HCT116 (cell line): ENCODE measurements at regions not wholly inside any gene's neighbourhood (a gene's known extent, or its start where the extent isn't known, plus 50 kb on each side); places are given as distances from the start of the nearest gene placed in this dataset.

Source experiments
- ATAC-seq: fragments of 200-7000 bp; cut with Tn5 transposase; 2 replicates; pipeline ENCODE4 v1.9.1; 2020; ENCODE audit warnings: mild to moderate bottlenecking, moderate library complexity
- BruUV-seq: library from RNA; stranded (reverse); fragments of 400-500 nt; replicated peaks from 2 replicates; lab custom pipeline; 2021; lab: Mats Ljungman, UMichigan
- CTCF ChIA-PET: fragments of 300-600 bp; sonication (Branson Sonifier 250); formaldehyde crosslinking; loops from one replicate; lab custom pipeline; 2021; ENCODE audit warnings: antibody characterized with exemption; lab: Charles Lee
- POLR2A ChIA-PET: fragments of 300-600, 350-600 bp; sonication (Branson Sonifier 250); formaldehyde crosslinking; loops from one replicate; lab custom pipeline; 2021; ENCODE audit warnings: antibody characterized with exemption; lab: Charles Lee
- RAD21 ChIA-PET, 2 experiments: fragments of 300-600 bp; sonication (Branson Sonifier 250); formaldehyde crosslinking; loops; one replicate each; lab custom pipeline; 2023; ENCODE audit warnings: low total read pairs in 2 of 2; ENCODE audit not compliant: uncharacterized antibody in 2 of 2, unreplicated experiment in 2 of 2, low non-redundant PET in 1 of 2; lab: Charles Lee
- DNase-seq: peaks from one replicate; pipeline ENCODE4 v3.0.0-alpha.2; 2010; ENCODE audit warnings: low read depth, low spot score
- H2AFZ ChIP-seq: fragments of 200-600 bp; shearing (Covaris generic), sonication (generic); 2 replicates; pipeline ENCODE4 v1.6.1; 2017; ENCODE audit warnings: low read depth, mixed run types, mixed read lengths, antibody characterized with exemption, low read length; ENCODE audit not compliant: poor library complexity, severe bottlenecking
- H3K27ac ChIP-seq: 2 replicates; pipeline ENCODE4 v1.5.1; 2012; ENCODE audit warnings: low read depth, low read length
- H3K27me3 ChIP-seq: fragments of 200-600 bp; sonication (generic); 2 replicates; pipeline ENCODE4 v1.6.1; 2016; ENCODE audit warnings: mixed run types, low read length, mixed read lengths; ENCODE audit not compliant: insufficient read depth
- H3K36me3 ChIP-seq, 2 experiments: fragments of 200-500 bp in 1 of 2; fragments of 200-600 bp in 1 of 2; sonication (Bioruptor generic) in 1 of 2; sonication (generic) in 1 of 2; 2 replicates each; pipeline versions ENCODE4 v1.5.1 to v1.6.1; 2014 to 2016; ENCODE audit warnings: low read length in 2 of 2, inconsistent platforms in 1 of 2, mixed read lengths in 1 of 2, mixed run types in 1 of 2; ENCODE audit not compliant: insufficient read depth in 2 of 2, control insufficient read depth in 1 of 2
- H3K4me1 ChIP-seq, 2 experiments: fragments of 200-600 bp in 1 of 2; sonication (generic) in 1 of 2; 2 replicates each; pipeline versions ENCODE4 v1.5.1 to v1.6.1; 2012 to 2017; ENCODE audit warnings: low read length in 2 of 2, inconsistent platforms in 1 of 2, mild to moderate bottlenecking in 1 of 2, mixed read lengths in 1 of 2, mixed run types in 1 of 2, moderate library complexity in 1 of 2; ENCODE audit not compliant: insufficient read depth in 2 of 2, control insufficient read depth in 1 of 2
- H3K4me2 ChIP-seq: fragments of 200-600 bp; sonication (generic); 2 replicates; pipeline ENCODE4 v1.6.1; 2017; ENCODE audit warnings: mixed run types, low read length, mixed read lengths
- H3K4me3 ChIP-seq, 2 experiments: fragments of 200-600 bp in 1 of 2; sonication (generic) in 1 of 2; replicated peaks in 1 of 2; 2 replicates each; pipeline ENCODE4 v1.5.1; 2011 to 2016; ENCODE audit warnings: low read length in 2 of 2, control low read depth in 1 of 2, low read depth in 1 of 2, mild to moderate bottlenecking in 1 of 2, mixed read lengths in 1 of 2, mixed run types in 1 of 2
- H3K79me2 ChIP-seq: fragments of 200-600 bp; sonication (generic); 2 replicates; pipeline ENCODE4 v1.6.1; 2017; ENCODE audit warnings: mild to moderate bottlenecking, mixed run types, low read length, moderate library complexity, mixed read lengths; ENCODE audit not compliant: insufficient read depth
- H3K9ac ChIP-seq: fragments of 200-600 bp; sonication (generic); 2 replicates; pipeline ENCODE4 v1.6.1; 2016; ENCODE audit warnings: low read length, mixed read lengths
- H3K9me2 ChIP-seq: fragments of 200-600 bp; sonication (generic), shearing (Covaris generic); 2 replicates; pipeline ENCODE4 v1.6.1; 2017; ENCODE audit warnings: mixed run types, mild to moderate bottlenecking, moderate library complexity; ENCODE audit not compliant: insufficient read depth
- H3K9me3 ChIP-seq, 2 experiments: fragments of 200-500 bp in 1 of 2; fragments of 200-600 bp in 1 of 2; sonication (Bioruptor generic) in 1 of 2; sonication (generic) in 1 of 2; 2 replicates each; pipeline ENCODE4 v1.6.1; 2014 to 2017; ENCODE audit warnings: low read length in 2 of 2, mixed read lengths in 2 of 2, inconsistent platforms in 1 of 2, low read depth in 1 of 2, mild to moderate bottlenecking in 1 of 2, mixed run types in 1 of 2, moderate library complexity in 1 of 2; ENCODE audit not compliant: control insufficient read depth in 1 of 2, insufficient read depth in 1 of 2
- H4K20me1 ChIP-seq: fragments of 200-600 bp; sonication (generic), shearing (Covaris generic); 2 replicates; pipeline ENCODE4 v1.6.1; 2017; ENCODE audit warnings: mixed run types, mild to moderate bottlenecking, moderate library complexity; ENCODE audit not compliant: insufficient read depth
- ATF3 ChIP-seq: IDR thresholded peaks from 2 replicates; pipeline ENCODE4 v1.6.1; 2012
- CBX3 ChIP-seq: IDR thresholded peaks from 2 replicates; pipeline ENCODE4 v1.6.1; 2012; ENCODE audit warnings: low read depth
- CEBPB ChIP-seq: IDR thresholded peaks from 2 replicates; pipeline ENCODE4 v1.6.1; 2012; ENCODE audit warnings: low read depth
- CTCF ChIP-seq, 3 experiments: fragments of 200-600 bp in 1 of 3; sonication (generic) in 1 of 3; IDR thresholded peaks in 2 of 3; conservative IDR thresholded peaks in 1 of 3; 2 replicates each; pipeline ENCODE4 v1.5.1; 2012 to 2017; ENCODE audit warnings: low read depth in 2 of 3, low read length in 2 of 3, antibody characterized with exemption in 1 of 3, borderline replicate concordance in 1 of 3, control low read depth in 1 of 3, mild to moderate bottlenecking in 1 of 3, mixed read lengths in 1 of 3, mixed run types in 1 of 3, moderate library complexity in 1 of 3; ENCODE audit not compliant: insufficient read depth in 1 of 3
- EGR1 ChIP-seq: IDR thresholded peaks from 2 replicates; pipeline ENCODE4 v1.6.1; 2012; ENCODE audit warnings: low read depth
- ELF1 ChIP-seq: IDR thresholded peaks from 2 replicates; pipeline ENCODE4 v1.6.1; 2012; ENCODE audit warnings: low read depth, borderline replicate concordance
- EZH2 ChIP-seq: fragments of 200-600 bp; sonication (generic); IDR thresholded peaks from 2 replicates; pipeline ENCODE4 v1.6.1; 2017; ENCODE audit warnings: antibody characterized with exemption, mixed run types
- FOSL1 ChIP-seq: IDR thresholded peaks from 2 replicates; pipeline ENCODE4 v1.6.1; 2012; ENCODE audit warnings: low read depth
- MAX ChIP-seq: IDR thresholded peaks from 2 replicates; pipeline ENCODE4 v1.6.1; 2012
- POLR2A ChIP-seq: IDR thresholded peaks from 2 replicates; pipeline ENCODE4 v1.7.0; 2011; ENCODE audit warnings: borderline replicate concordance; ENCODE audit not compliant: insufficient read depth, insufficient read length; ENCODE audit errors: extremely low read depth
- REST ChIP-seq: IDR thresholded peaks from 2 replicates; pipeline ENCODE4 v1.6.1; 2012; ENCODE audit warnings: low read depth
- SIN3A ChIP-seq: IDR thresholded peaks from 2 replicates; pipeline ENCODE4 v1.6.1; 2012; ENCODE audit warnings: low read depth
- SRF ChIP-seq: IDR thresholded peaks from 2 replicates; pipeline ENCODE4 v1.6.1; 2012; ENCODE audit warnings: low read depth
- TCF7L2 ChIP-seq: IDR thresholded peaks from 2 replicates; pipeline ENCODE4 v1.7.0; 2011; ENCODE audit warnings: borderline replicate concordance, inconsistent platforms; ENCODE audit not compliant: insufficient read depth, insufficient read length; ENCODE audit errors: extremely low read depth
- YY1 ChIP-seq: IDR thresholded peaks from 2 replicates; pipeline ENCODE4 v1.6.1; 2011; ENCODE audit warnings: low read length, low read depth, moderate library complexity, mild to moderate bottlenecking; ENCODE audit not compliant: insufficient replicate concordance; ENCODE audit errors: extremely low read depth
- ZBTB33 ChIP-seq: IDR thresholded peaks from 2 replicates; pipeline ENCODE4 v1.6.1; 2011; ENCODE audit warnings: mild to moderate bottlenecking, low read length, moderate library complexity; ENCODE audit not compliant: insufficient replicate concordance; ENCODE audit errors: extremely low read depth
- ZNF274 ChIP-seq: fragments of 200-500 bp; sonication (Bioruptor generic); IDR thresholded peaks from 2 replicates; pipeline ENCODE4 v1.6.1; 2014; ENCODE audit warnings: mild to moderate bottlenecking, low read depth, low read length, inconsistent platforms
- intact Hi-C: fragments of 100-400 bp; cut with micrococcal nuclease; formaldehyde crosslinking; loops from 2 replicates; pipeline ENCODE4 v1.10.0; 2022

GRCh38 chr4:45293335-45293734 lies 567.0 kb upstream of the GNPDA2 start:
- ATAC-seq, result no peak
- Histone ChIP-seq H2AFZ (no peak overlapping the region), H3K4me1 (no peaks in the 10 kb centered on the region), H3K27me3 (no peaks in the 10 kb centered on the region), H3K9ac (no peak overlapping the region), H3K4me2 (no peak overlapping the region), H3K36me3 (no peaks in the 10 kb centered on the region), H4K20me1 (no peaks in the 10 kb centered on the region), H3K9me3 (peaks cover 7 to 20% of the 10 kb centered on the region in 2 experiments; a peak in 2 of 4 replicates), H3K9me2 (no peaks in the 10 kb centered on the region), H3K4me3 (no peak overlapping the region), H3K79me2 (no peaks in the 10 kb centered on the region), H3K27ac (no peak overlapping the region)
- ChIA-PET POLR2A (no interaction called here), RAD21 (no interaction called here), CTCF (no interaction called here)
- DNase-seq, result no peak
- TF ChIP-seq REST (no peak), YY1 (no peak), CTCF (IDR thresholded peaks at IDR 0.05 in 2 of 3, conservative IDR thresholded peaks at IDR 0.05 in 1 of 3; ENCODE audit: borderline replicate concordance in 1 of 3, insufficient read depth in 1 of 3, low read depth in 2 of 3, low read length in 2 of 3) (no peak), ZNF274 (no peak), ATF3 (no peak), CEBPB (no peak), MAX (no peak), ZBTB33 (no peak), EZH2 (no peak), FOSL1 (no peak), CBX3 (no peak), TCF7L2 (no peak), EGR1 (no peak), SIN3A (no peak), ELF1 (no peak), SRF (no peak), POLR2A (no peak)
- no TSS peak for BruUV-seq
- intact Hi-C loops, result no loop called here
